ENCODE measurements at regions not wholly inside any gene's neighbourhood (a gene's known extent, or its start where the extent isn't known, plus 50 kb on each side); places are given as distances from the start of the nearest gene placed in this dataset.

DNA sequence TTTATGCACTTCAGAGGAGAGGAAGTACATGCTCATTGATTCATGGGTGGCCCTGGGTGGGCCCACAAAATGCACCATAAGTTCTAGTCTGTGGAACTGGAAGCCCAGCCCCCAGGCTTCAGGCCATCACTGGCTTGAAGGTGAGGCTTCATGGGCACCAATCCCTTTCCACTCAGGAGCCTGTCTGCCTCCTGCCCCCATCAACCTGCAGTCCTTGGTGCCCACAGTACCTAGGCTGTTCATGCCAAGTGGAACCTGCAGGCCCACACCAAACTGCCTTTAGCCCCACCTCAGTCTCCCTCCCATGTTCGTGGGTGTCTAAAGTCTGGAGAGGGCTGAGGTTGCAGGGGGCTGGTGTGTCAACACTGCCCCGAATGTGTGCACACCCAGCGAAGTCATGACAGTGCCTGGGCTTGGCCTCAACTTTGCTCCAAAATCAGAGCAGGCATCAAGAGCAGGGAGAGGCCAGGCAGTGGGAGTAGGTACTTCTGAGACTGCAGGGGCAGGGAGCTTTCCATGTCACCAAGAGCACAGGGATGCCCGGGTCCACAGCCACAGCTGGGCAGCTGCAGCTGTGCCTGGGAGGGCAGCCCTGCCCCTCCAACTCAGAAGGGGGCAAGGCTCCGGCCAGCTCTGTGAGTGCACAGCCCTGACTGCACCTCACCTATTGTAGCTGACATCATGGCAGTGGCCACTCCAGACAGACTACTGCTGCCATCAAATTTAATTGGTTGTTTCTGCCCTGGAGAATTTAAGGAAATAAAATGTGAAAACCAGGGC is 1250.4 kb upstream of the IGFBP7 start:
- TF ChIP-seq EZH2phosphoT487 (IDR thresholded peaks at IDR 0.05; ENCODE audit: borderline replicate concordance, low read depth) = no peak
- no peak for TF ChIP-seq TAF1 (IDR thresholded peaks at IDR 0.05; ENCODE audit: borderline replicate concordance, low read depth, low read length)
- TF ChIP-seq, protein P1, sequence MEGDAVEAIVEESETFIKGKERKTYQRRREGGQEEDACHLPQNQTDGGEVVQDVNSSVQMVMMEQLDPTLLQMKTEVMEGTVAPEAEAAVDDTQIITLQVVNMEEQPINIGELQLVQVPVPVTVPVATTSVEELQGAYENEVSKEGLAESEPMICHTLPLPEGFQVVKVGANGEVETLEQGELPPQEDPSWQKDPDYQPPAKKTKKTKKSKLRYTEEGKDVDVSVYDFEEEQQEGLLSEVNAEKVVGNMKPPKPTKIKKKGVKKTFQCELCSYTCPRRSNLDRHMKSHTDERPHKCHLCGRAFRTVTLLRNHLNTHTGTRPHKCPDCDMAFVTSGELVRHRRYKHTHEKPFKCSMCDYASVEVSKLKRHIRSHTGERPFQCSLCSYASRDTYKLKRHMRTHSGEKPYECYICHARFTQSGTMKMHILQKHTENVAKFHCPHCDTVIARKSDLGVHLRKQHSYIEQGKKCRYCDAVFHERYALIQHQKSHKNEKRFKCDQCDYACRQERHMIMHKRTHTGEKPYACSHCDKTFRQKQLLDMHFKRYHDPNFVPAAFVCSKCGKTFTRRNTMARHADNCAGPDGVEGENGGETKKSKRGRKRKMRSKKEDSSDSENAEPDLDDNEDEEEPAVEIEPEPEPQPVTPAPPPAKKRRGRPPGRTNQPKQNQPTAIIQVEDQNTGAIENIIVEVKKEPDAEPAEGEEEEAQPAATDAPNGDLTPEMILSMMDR (IDR thresholded peaks at IDR 0.05) = no peak
- no peak for TF ChIP-seq EP300 (IDR thresholded peaks at IDR 0.05; ENCODE audit: borderline replicate concordance in 1 of 2, low read depth in 1 of 2, low read length in 1 of 2)
- TF ChIP-seq GATA2 (CRISPR knock-in tag; IDR thresholded peaks at IDR 0.05) = no peak
- TF ChIP-seq RXRA (IDR thresholded peaks at IDR 0.05; ENCODE audit: borderline replicate concordance, low read depth) = no peak
- no peak for TF ChIP-seq JUND (IDR thresholded peaks at IDR 0.05)
- TF ChIP-seq SMC3 (IDR thresholded peaks at IDR 0.05; ENCODE audit: low read depth, low read length) = no peak
- TF ChIP-seq, protein P2, sequence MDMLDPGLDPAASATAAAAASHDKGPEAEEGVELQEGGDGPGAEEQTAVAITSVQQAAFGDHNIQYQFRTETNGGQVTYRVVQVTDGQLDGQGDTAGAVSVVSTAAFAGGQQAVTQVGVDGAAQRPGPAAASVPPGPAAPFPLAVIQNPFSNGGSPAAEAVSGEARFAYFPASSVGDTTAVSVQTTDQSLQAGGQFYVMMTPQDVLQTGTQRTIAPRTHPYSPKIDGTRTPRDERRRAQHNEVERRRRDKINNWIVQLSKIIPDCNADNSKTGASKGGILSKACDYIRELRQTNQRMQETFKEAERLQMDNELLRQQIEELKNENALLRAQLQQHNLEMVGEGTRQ (IDR thresholded peaks at IDR 0.05; ENCODE audit: borderline replicate concordance, low read depth, low read length) = no peak
- no peak for TF ChIP-seq POLR2AphosphoS5 (IDR thresholded peaks at IDR 0.05; ENCODE audit: low read depth, low read length)
- no peak for TF ChIP-seq GABPA (IDR thresholded peaks at IDR 0.05; ENCODE audit: low read depth)
- TF ChIP-seq REST (IDR thresholded peaks at IDR 0.05; ENCODE audit: low read depth, low read length) = no peak
- TF ChIP-seq RCOR1 (IDR thresholded peaks at IDR 0.05; ENCODE audit: low read length) = no peak
- TF ChIP-seq YY1 (IDR thresholded peaks at IDR 0.05; ENCODE audit: low read depth) = no peak

Measured in SK-N-SH (cell line).